WTC11 (cell line): ENCODE measurements at regions not wholly inside any gene's neighbourhood (a gene's known extent, or its start where the extent isn't known, plus 50 kb on each side); places are given as distances from the start of the nearest gene placed in this dataset.

ENCODE experiments used
- ATAC-seq: fragments of 200-7000 bp; cut with Tn5 transposase; 2 replicates; pipeline ENCODE4 v1.10.0; 2021; ENCODE audit warnings: mild to moderate bottlenecking, moderate library complexity
- CTCF ChIA-PET: fragments of 300-600 bp; sonication (Branson Sonifier 250); formaldehyde crosslinking; loops from one replicate; lab custom pipeline; 2021; ENCODE audit warnings: antibody characterized with exemption; lab: Charles Lee
- POLR2A ChIA-PET: fragments of 350-600 bp; sonication (Branson Sonifier 250); formaldehyde crosslinking; loops from one replicate; lab custom pipeline; 2021; ENCODE audit warnings: antibody characterized with exemption; lab: Charles Lee
- DNase-seq: peaks from one replicate; pipeline ENCODE4 v3.0.0; 2021; ENCODE audit warnings: low spot score
- H3K27ac Mint-ChIP-seq: 2 replicates; pipeline ENCODE4 v1.8.0; 2021; ENCODE audit warnings: mixed read lengths
- H3K27me3 Mint-ChIP-seq: 2 replicates; pipeline ENCODE4 v1.8.0; 2021; ENCODE audit warnings: low read depth, mild to moderate bottlenecking, moderate library complexity, mixed read lengths
- H3K36me3 Mint-ChIP-seq: 2 replicates; pipeline ENCODE4 v1.8.0; 2021; ENCODE audit warnings: mixed read lengths
- H3K4me1 Mint-ChIP-seq: 2 replicates; pipeline ENCODE4 v1.8.0; 2022; ENCODE audit warnings: mixed read lengths
- H3K4me3 Mint-ChIP-seq: 2 replicates; pipeline ENCODE4 v1.8.0; 2021; ENCODE audit warnings: mild to moderate bottlenecking, moderate library complexity, mixed read lengths
- H3K9me3 Mint-ChIP-seq: 2 replicates; pipeline ENCODE4 v1.8.0; 2021; ENCODE audit warnings: mixed read lengths
- ETV6 ChIP-seq: sonication (generic); formaldehyde crosslinking; IDR thresholded peaks from 2 replicates; pipeline ENCODE4 v1.8.1; 2022; ENCODE audit warnings: mild to moderate bottlenecking, missing genetic modification reagents
- FOXK1 ChIP-seq: sonication (generic); formaldehyde crosslinking; IDR thresholded peaks from 2 replicates; pipeline ENCODE4 v1.8.0; 2022; ENCODE audit warnings: mild to moderate bottlenecking, moderate library complexity, missing genetic modification reagents
- GTF2I ChIP-seq: fragments of 250-450 bp; sonication (Bioruptor Pico); conservative IDR thresholded peaks from 2 replicates; pipeline ENCODE4 v1.4.0; 2021; ENCODE audit warnings: mild to moderate bottlenecking
- JAZF1 ChIP-seq: fragments of 250-450 bp; sonication (Bioruptor Pico); IDR thresholded peaks from 2 replicates; pipeline ENCODE4 v1.9.0; 2021; ENCODE audit warnings: moderate library complexity, mild to moderate bottlenecking, inconsistent platforms
- KAT7 ChIP-seq: sonication (generic); formaldehyde crosslinking; IDR thresholded peaks from 2 replicates; pipeline ENCODE4 v1.8.1; 2023; ENCODE audit warnings: missing genetic modification reagents, mild to moderate bottlenecking, borderline replicate concordance
- MXD4 ChIP-seq: fragments of 250-450 bp; sonication (Bioruptor Pico); IDR thresholded peaks from 2 replicates; pipeline ENCODE4 v1.8.0; 2021; ENCODE audit warnings: mild to moderate bottlenecking, moderate library complexity, borderline replicate concordance
- PRRX2 ChIP-seq: fragments of 250-450 bp; sonication (Bioruptor Pico); IDR thresholded peaks from 2 replicates; pipeline ENCODE4 v1.8.0; 2021; ENCODE audit warnings: mild to moderate bottlenecking
- RELA ChIP-seq: sonication (generic); formaldehyde crosslinking; IDR thresholded peaks from 2 replicates; pipeline ENCODE4 v1.8.1; 2022; ENCODE audit warnings: missing genetic modification reagents, mild to moderate bottlenecking, borderline replicate concordance
- TCF7 ChIP-seq: sonication (generic); formaldehyde crosslinking; IDR thresholded peaks from 2 replicates; pipeline ENCODE4 v1.8.0; 2022; ENCODE audit warnings: mild to moderate bottlenecking, low read depth, missing genetic modification reagents, moderate library complexity
- TEAD1 ChIP-seq: sonication (generic); formaldehyde crosslinking; IDR thresholded peaks from 2 replicates; pipeline ENCODE4 v1.8.0; 2022; ENCODE audit warnings: mild to moderate bottlenecking, missing genetic modification reagents
- ZNF396 ChIP-seq: fragments of 250-450 bp; sonication (Bioruptor Pico); IDR thresholded peaks from 2 replicates; pipeline ENCODE4 v1.8.0; 2021; ENCODE audit warnings: mild to moderate bottlenecking, moderate library complexity, borderline replicate concordance
- ZNF423 ChIP-seq: fragments of 250-450 bp; sonication (Bioruptor Pico); IDR thresholded peaks from 2 replicates; pipeline ENCODE4 v2.1.2; 2022; ENCODE audit warnings: mild to moderate bottlenecking, moderate library complexity
- TF ChIP-seq, protein P1 (sequence below): sonication (generic); formaldehyde crosslinking; IDR thresholded peaks from 2 replicates; pipeline ENCODE4 v1.8.1; 2023; ENCODE audit warnings: mild to moderate bottlenecking, moderate library complexity, missing genetic modification reagents
- TF ChIP-seq, protein P2 (sequence below): sonication (generic); formaldehyde crosslinking; IDR thresholded peaks from 2 replicates; pipeline ENCODE4 v1.8.0; 2022; ENCODE audit warnings: mild to moderate bottlenecking, missing genetic modification reagents
- TF ChIP-seq, protein P3 (sequence below): sonication (generic); formaldehyde crosslinking; IDR thresholded peaks from 2 replicates; pipeline ENCODE4 v1.8.0; 2023; ENCODE audit warnings: missing genetic modification reagents
- TF ChIP-seq, protein P4 (sequence below): sonication (generic); formaldehyde crosslinking; IDR thresholded peaks from 2 replicates; pipeline ENCODE4 v1.8.1; 2022; ENCODE audit warnings: mild to moderate bottlenecking, missing genetic modification reagents, moderate library complexity, borderline replicate concordance
- TF ChIP-seq, protein P5 (sequence below): sonication (generic); formaldehyde crosslinking; IDR thresholded peaks from 2 replicates; pipeline ENCODE4 v1.8.1; 2022; ENCODE audit warnings: missing genetic modification reagents, borderline replicate concordance
- TF ChIP-seq, protein P6 (sequence below): fragments of 250-450 bp; sonication (Bioruptor Pico); IDR thresholded peaks from 2 replicates; pipeline ENCODE4 v1.9.0; 2021; ENCODE audit warnings: moderate library complexity, mild to moderate bottlenecking, inconsistent platforms, borderline replicate concordance

DNA sequence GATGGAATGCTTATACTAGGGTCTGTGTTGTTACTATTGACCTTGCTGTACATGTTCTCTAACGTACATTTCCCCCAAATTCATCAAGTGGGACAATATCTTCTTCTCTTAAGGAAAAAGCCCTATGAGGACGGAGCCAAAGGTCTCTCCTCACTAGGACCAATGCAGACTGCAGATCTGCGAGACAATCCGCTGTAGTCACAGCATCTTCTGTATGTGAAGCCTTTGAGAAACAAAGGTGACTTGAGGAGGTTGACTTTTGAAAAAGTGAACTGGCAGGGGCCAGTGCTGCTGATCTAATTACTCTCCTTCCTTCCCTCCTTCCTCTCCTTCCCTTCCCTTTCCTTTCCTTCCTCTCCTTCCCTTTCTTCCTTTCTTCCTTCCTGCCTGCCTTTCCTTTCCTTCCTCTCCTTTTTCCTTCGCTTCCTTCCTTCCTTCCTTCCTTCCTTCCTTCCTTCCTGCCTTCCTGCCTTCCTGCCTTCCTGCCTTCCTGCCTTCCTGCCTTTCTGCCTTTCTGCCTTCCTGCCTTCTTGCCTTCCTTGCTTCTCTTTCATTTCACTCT, 71.1 kb upstream of the BASP1 start:
- peak overlapping the region; percentile 64 for H3K27ac Mint-ChIP-seq

DNA sequence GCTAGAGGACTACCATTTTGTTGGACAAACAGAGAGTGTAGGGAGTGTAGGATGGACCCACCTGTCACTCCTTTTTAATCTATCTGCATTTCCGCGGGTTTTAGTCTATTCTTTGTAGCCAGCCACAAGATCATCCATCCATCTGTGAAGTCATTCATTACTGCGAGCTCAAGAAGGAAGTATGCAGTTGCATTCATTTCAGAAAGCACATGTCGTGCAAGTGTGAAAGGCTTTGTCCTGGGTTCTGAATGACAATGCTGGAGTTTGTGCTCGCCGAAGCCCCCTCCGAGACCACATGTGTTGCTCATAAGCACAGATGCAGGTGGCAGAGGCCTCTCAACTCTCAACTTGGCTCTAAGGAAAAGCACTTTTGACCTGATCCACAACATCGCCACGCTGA, 70.3 kb upstream of the BASP1 start:
- POLR2A ChIA-PET: no interaction called here
- H3K36me3 Mint-ChIP-seq: no peaks in the 10 kb centered on the region
- H3K4me3 Mint-ChIP-seq: no peak overlapping the region
- H3K4me1 Mint-ChIP-seq: peaks cover 50% of the 10 kb centered on the region
- TF ChIP-seq MXD4 (CRISPR knock-in tag): no peak
- TF ChIP-seq, protein P1, sequence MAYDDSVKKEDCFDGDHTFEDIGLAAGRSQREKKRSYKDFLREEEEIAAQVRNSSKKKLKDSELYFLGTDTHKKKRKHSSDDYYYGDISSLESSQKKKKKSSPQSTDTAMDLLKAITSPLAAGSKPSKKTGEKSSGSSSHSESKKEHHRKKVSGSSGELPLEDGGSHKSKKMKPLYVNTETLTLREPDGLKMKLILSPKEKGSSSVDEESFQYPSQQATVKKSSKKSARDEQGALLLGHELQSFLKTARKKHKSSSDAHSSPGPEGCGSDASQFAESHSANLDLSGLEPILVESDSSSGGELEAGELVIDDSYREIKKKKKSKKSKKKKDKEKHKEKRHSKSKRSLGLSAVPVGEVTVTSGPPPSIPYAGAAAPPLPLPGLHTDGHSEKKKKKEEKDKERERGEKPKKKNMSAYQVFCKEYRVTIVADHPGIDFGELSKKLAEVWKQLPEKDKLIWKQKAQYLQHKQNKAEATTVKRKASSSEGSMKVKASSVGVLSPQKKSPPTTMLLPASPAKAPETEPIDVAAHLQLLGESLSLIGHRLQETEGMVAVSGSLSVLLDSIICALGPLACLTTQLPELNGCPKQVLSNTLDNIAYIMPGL: no peak
- TF ChIP-seq ZNF396 (CRISPR knock-in tag): no peak
- TF ChIP-seq TEAD1 (CRISPR knock-in tag): no peak
- TF ChIP-seq JAZF1: no peak
- TF ChIP-seq ETV6 (CRISPR knock-in tag): peak; percentile 71; the same call in 1 of the 2 replicates
- TF ChIP-seq KAT7 (CRISPR knock-in tag): no peak
- TF ChIP-seq, protein P2, sequence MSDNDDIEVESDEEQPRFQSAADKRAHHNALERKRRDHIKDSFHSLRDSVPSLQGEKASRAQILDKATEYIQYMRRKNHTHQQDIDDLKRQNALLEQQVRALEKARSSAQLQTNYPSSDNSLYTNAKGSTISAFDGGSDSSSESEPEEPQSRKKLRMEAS: peak; percentile 57; the same call in 1 of the 2 replicates
- TF ChIP-seq ZNF423: peak; percentile 2; the same call in 1 of the 2 replicates
- TF ChIP-seq TCF7 (CRISPR knock-in tag): no peak
- TF ChIP-seq GTF2I (CRISPR knock-in tag): no peak
- TF ChIP-seq, all 79 proteins: peak for 3
- ATAC-seq (no peak), DNase-seq (no peak)
- no peak overlapping the region; the same call in 1 of the 2 replicates for H3K27ac Mint-ChIP-seq
- H3K9me3 Mint-ChIP-seq: no peaks in the 10 kb centered on the region
- H3K27me3 Mint-ChIP-seq: peaks cover 53% of the 10 kb centered on the region
- CTCF ChIA-PET: interaction anchor here (1.2 to 1.6 kb wide), 2 partner anchors 14 to 43 kb away, joined by 6 to 10 read pairs; no protein-coding TSS in a partner anchor

More for the DNA sequence above, 71.1 kb upstream of the BASP1 start:
- peaks cover 58% of the 10 kb centered on the region for H3K27me3 Mint-ChIP-seq
- ChIA-PET CTCF (no interaction called here), POLR2A (no interaction called here)
- H3K4me3 Mint-ChIP-seq: no peak overlapping the region; the same call in 1 of the 2 replicates
- ATAC-seq (peak; percentile 68), DNase-seq (no peak)
- TF ChIP-seq ETV6 (CRISPR knock-in tag) (peak; percentile 68; the same call in 1 of the 2 replicates), PRRX2 (CRISPR knock-in tag) (no peak), RELA (CRISPR knock-in tag) (no peak), FOXK1 (CRISPR knock-in tag) (no peak)
- TF ChIP-seq, protein P3, sequence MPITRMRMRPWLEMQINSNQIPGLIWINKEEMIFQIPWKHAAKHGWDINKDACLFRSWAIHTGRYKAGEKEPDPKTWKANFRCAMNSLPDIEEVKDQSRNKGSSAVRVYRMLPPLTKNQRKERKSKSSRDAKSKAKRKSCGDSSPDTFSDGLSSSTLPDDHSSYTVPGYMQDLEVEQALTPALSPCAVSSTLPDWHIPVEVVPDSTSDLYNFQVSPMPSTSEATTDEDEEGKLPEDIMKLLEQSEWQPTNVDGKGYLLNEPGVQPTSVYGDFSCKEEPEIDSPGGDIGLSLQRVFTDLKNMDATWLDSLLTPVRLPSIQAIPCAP (CRISPR knock-in tag): no peak
- TF ChIP-seq, protein P4, sequence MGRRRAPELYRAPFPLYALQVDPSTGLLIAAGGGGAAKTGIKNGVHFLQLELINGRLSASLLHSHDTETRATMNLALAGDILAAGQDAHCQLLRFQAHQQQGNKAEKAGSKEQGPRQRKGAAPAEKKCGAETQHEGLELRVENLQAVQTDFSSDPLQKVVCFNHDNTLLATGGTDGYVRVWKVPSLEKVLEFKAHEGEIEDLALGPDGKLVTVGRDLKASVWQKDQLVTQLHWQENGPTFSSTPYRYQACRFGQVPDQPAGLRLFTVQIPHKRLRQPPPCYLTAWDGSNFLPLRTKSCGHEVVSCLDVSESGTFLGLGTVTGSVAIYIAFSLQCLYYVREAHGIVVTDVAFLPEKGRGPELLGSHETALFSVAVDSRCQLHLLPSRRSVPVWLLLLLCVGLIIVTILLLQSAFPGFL (CRISPR knock-in tag): no peak
- TF ChIP-seq, protein P5, sequence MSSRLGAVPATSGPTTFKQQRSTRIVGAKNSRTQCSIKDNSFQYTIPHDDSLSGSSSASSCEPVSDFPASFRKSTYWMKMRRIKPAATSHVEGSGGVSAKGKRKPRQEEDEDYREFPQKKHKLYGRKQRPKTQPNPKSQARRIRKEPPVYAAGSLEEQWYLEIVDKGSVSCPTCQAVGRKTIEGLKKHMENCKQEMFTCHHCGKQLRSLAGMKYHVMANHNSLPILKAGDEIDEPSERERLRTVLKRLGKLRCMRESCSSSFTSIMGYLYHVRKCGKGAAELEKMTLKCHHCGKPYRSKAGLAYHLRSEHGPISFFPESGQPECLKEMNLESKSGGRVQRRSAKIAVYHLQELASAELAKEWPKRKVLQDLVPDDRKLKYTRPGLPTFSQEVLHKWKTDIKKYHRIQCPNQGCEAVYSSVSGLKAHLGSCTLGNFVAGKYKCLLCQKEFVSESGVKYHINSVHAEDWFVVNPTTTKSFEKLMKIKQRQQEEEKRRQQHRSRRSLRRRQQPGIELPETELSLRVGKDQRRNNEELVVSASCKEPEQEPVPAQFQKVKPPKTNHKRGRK (CRISPR knock-in tag): peak; percentile 88; the same call in 1 of the 2 replicates
- TF ChIP-seq, protein P6, sequence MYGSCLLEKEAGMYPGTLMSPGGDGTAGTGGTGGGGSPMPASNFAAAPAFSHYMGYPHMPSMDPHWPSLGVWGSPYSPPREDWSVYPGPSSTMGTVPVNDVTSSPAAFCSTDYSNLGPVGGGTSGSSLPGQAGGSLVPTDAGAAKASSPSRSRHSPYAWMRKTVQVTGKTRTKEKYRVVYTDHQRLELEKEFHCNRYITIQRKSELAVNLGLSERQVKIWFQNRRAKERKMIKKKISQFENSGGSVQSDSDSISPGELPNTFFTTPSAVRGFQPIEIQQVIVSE (CRISPR knock-in tag): no peak
- no peaks in the 10 kb centered on the region for H3K9me3 Mint-ChIP-seq
- peaks cover 48% of the 10 kb centered on the region for H3K4me1 Mint-ChIP-seq
- H3K36me3 Mint-ChIP-seq: no peaks in the 10 kb centered on the region
